CD4-positive, alpha-beta T cell (primary cell): ENCODE measurements at regions not wholly inside any gene's neighbourhood (a gene's known extent, or its start where the extent isn't known, plus 50 kb on each side); places are given as distances from the start of the nearest gene placed in this dataset.

Experiments
- ATAC-seq: fragments of 200-7000 bp; cut with Tn5 transposase; one replicate; pipeline ENCODE4 v1.10.0; 2022; ENCODE audit warnings: mild to moderate bottlenecking; ENCODE audit not compliant: poor library complexity
- CTCF ChIA-PET: fragments of 350-600 bp; sonication (Branson Sonifier 250); formaldehyde crosslinking; loops from one replicate; lab custom pipeline; 2021; ENCODE audit warnings: antibody characterized with exemption, inconsistent platforms; lab: Charles Lee
- POLR2A ChIA-PET: fragments of 350-600 bp; sonication (Branson Sonifier 250); formaldehyde crosslinking; loops from one replicate; lab custom pipeline; 2021; ENCODE audit warnings: antibody characterized with exemption, inconsistent platforms; lab: Charles Lee
- DNase-seq, 14 experiments: peaks; one replicate each; pipeline ENCODE4 v3.0.0-alpha.2; 2013 to 2020; ENCODE audit warnings: mixed read lengths in 2 of 14
- H3K27ac ChIP-seq, 2 donors: one replicate each; pipeline versions ENCODE4 v1.5.1 to v1.7.0; 2013; ENCODE audit warnings: low read length in 2 of 2, low read depth in 1 of 2, mild to moderate bottlenecking in 1 of 2
- H3K27me3 ChIP-seq, 2 experiments: 1 replicate in 1 of 2; 2 replicates in 1 of 2; pipeline versions ENCODE4 v1.6.1 to v1.7.0; 2013; ENCODE audit warnings: low read length in 2 of 2, control low read depth in 1 of 2, mild to moderate bottlenecking in 1 of 2, moderate library complexity in 1 of 2; ENCODE audit not compliant: insufficient read depth in 2 of 2, control insufficient read depth in 1 of 2
- H3K36me3 ChIP-seq: one replicate; pipeline ENCODE4 v1.6.1; 2013; ENCODE audit warnings: low read length, control low read depth; ENCODE audit not compliant: insufficient read depth
- H3K4me1 ChIP-seq: one replicate; pipeline ENCODE4 v1.6.1; 2013; ENCODE audit warnings: low read length, control low read depth; ENCODE audit not compliant: insufficient read depth
- H3K4me3 ChIP-seq: one replicate; pipeline ENCODE4 v1.5.1; 2013; ENCODE audit warnings: mild to moderate bottlenecking, low read length, moderate library complexity
- H3K9me3 ChIP-seq, 2 experiments: 1 replicate in 1 of 2; 2 replicates in 1 of 2; pipeline versions ENCODE4 v1.6.1 to v1.7.0; 2013; ENCODE audit warnings: low read length in 2 of 2, mild to moderate bottlenecking in 2 of 2, control low read depth in 1 of 2, moderate library complexity in 1 of 2; ENCODE audit not compliant: control insufficient read depth in 1 of 2, insufficient read depth in 1 of 2
- H3K27ac Mint-ChIP-seq: one replicate; pipeline ENCODE4 v1.8.0; 2020; ENCODE audit warnings: mixed read lengths
- H3K27me3 Mint-ChIP-seq: one replicate; pipeline ENCODE4 v1.8.0; 2021; ENCODE audit warnings: mixed read lengths
- H3K36me3 Mint-ChIP-seq: one replicate; pipeline ENCODE4 v1.8.0; 2021; ENCODE audit warnings: low read depth, mixed read lengths
- H3K4me1 Mint-ChIP-seq: one replicate; pipeline ENCODE4 v1.8.0; 2021; ENCODE audit warnings: low read depth, mixed read lengths
- H3K4me3 Mint-ChIP-seq: one replicate; pipeline ENCODE4 v1.8.0; 2020; ENCODE audit warnings: mild to moderate bottlenecking, mixed read lengths
- H3K9me3 Mint-ChIP-seq: one replicate; pipeline ENCODE4 v1.8.0; 2020; ENCODE audit warnings: mixed read lengths
- intact Hi-C, 2 experiments: fragments of 100-400 bp; cut with DNase I in 1 of 2; cut with micrococcal nuclease in 1 of 2; formaldehyde crosslinking; loops; one replicate each; pipeline versions ENCODE4 v1.15.1 to v1.9.0; 2023 to 2025; cut with DNase I, micrococcal nuclease
- TF ChIP-seq, protein P1 (sequence below): fragments of 200-600 bp; IDR thresholded peaks from one replicate; pipeline ENCODE4 v1.8.0; 2022; ENCODE audit warnings: antibody characterized with exemption, mild to moderate bottlenecking

- no peaks in the 10 kb centered on the region for H3K4me1 ChIP-seq
- no peak for DNase-seq
- H3K36me3 ChIP-seq = no peaks in the 10 kb centered on the region
- Mint-ChIP-seq H3K36me3 (no peaks in the 10 kb centered on the region), H3K27ac (no peak overlapping the region), H3K27me3 (peaks cover 40% of the 10 kb centered on the region), H3K9me3 (no peaks in the 10 kb centered on the region), H3K4me1 (no peaks in the 10 kb centered on the region), H3K4me3 (no peak overlapping the region)
- no peak overlapping the region for H3K27ac ChIP-seq
- no peak overlapping the region for H3K4me3 ChIP-seq
- H3K9me3 ChIP-seq = peaks cover 0 to 10% of the 10 kb centered on the region in 2 experiments
- ChIA-PET CTCF (no interaction called here), POLR2A (no interaction called here)
- no peak for ATAC-seq
- peaks cover 10 to 22% of the 10 kb centered on the region in 2 experiments for H3K27me3 ChIP-seq
- intact Hi-C loops = no loop called here
- TF ChIP-seq, protein P1, sequence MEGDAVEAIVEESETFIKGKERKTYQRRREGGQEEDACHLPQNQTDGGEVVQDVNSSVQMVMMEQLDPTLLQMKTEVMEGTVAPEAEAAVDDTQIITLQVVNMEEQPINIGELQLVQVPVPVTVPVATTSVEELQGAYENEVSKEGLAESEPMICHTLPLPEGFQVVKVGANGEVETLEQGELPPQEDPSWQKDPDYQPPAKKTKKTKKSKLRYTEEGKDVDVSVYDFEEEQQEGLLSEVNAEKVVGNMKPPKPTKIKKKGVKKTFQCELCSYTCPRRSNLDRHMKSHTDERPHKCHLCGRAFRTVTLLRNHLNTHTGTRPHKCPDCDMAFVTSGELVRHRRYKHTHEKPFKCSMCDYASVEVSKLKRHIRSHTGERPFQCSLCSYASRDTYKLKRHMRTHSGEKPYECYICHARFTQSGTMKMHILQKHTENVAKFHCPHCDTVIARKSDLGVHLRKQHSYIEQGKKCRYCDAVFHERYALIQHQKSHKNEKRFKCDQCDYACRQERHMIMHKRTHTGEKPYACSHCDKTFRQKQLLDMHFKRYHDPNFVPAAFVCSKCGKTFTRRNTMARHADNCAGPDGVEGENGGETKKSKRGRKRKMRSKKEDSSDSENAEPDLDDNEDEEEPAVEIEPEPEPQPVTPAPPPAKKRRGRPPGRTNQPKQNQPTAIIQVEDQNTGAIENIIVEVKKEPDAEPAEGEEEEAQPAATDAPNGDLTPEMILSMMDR = no peak
Observed at GRCh38 chr7:46830-47140, 145.6 kb upstream of the FAM20C start.

DNA sequence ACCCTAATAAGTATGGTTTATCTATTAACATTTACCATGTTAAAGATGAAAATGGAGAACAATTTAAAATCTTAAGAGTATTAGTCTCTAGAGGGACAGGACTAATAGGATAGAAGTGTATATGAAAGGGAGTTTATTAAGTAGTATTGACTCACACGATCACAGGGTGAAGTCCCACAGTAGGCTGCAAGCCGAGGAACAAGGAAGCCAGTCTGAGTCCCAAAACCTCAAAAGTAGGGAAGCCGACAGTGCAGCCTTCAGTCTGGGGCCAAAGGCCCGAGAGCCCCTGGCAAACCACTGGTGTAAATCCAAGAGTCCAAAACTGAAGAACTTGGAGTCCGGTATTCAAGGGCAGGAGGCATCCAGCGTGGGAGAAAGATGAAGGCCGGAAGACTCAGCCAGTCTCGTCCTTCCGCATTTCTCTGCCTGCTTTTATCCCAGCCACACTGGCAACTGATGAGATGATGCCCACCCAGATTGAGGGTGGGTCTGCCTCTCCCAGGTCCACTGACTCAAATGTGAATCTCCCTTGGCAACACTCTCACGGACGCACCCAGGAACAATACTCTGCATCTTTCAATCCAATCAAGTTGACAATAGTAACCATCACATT is 140.8 kb upstream of the FAM20C start:
- Mint-ChIP-seq H3K4me3 (no peak overlapping the region), H3K27ac (no peak overlapping the region), H3K36me3 (no peaks in the 10 kb centered on the region), H3K4me1 (no peaks in the 10 kb centered on the region), H3K27me3 (peaks cover 15% of the 10 kb centered on the region), H3K9me3 (no peaks in the 10 kb centered on the region)
- intact Hi-C loops = no loop called here
- H3K36me3 ChIP-seq = no peaks in the 10 kb centered on the region
- TF ChIP-seq, protein P1 = no peak
- ATAC-seq (no peak), DNase-seq (no peak)
- no peak overlapping the region for H3K4me3 ChIP-seq
- ChIA-PET POLR2A (no interaction called here), CTCF (no interaction called here)
- no peaks in the 10 kb centered on the region for H3K4me1 ChIP-seq
- H3K9me3 ChIP-seq = peaks cover 0 to 5% of the 10 kb centered on the region in 2 experiments
- no peak overlapping the region for H3K27ac ChIP-seq
- peaks cover 0 to 3% of the 10 kb centered on the region in 2 experiments for H3K27me3 ChIP-seq

- POLR2A ChIA-PET = no interaction called here
- intact Hi-C loops = no loop called here
- no peak overlapping the region for H3K4me3 Mint-ChIP-seq
- Histone ChIP-seq H3K36me3 (no peaks in the 10 kb centered on the region), H3K4me3 (no peak overlapping the region), H3K4me1 (no peaks in the 10 kb centered on the region), H3K9me3 (no peaks in the 10 kb centered on the region), H3K27ac (no peak overlapping the region), H3K27me3 (no peaks in the 10 kb centered on the region)
- H3K27ac Mint-ChIP-seq = no peak overlapping the region
- TF ChIP-seq, protein P1 = no peak
- no peaks in the 10 kb centered on the region for H3K4me1 Mint-ChIP-seq
- H3K9me3 Mint-ChIP-seq = no peaks in the 10 kb centered on the region
- H3K36me3 Mint-ChIP-seq = no peaks in the 10 kb centered on the region
- DNase-seq = no peak
- CTCF ChIA-PET = no interaction called here
- no peak for ATAC-seq
- peaks cover 10% of the 10 kb centered on the region for H3K27me3 Mint-ChIP-seq
Observed at GRCh38 chr7:52100-52499, 140.3 kb upstream of the FAM20C start.
